Astrocyte of the cerebellum (primary cell): ENCODE measurements at regions not wholly inside any gene's neighbourhood (a gene's known extent, or its start where the extent isn't known, plus 50 kb on each side); places are given as distances from the start of the nearest gene placed in this dataset.

Source experiments
- DNase-seq: peaks from one replicate; pipeline ENCODE4 v3.0.0-alpha.2; 2011; ENCODE audit warnings: low read depth
- H3K4me3 ChIP-seq: 2 replicates; pipeline ENCODE4 v1.5.1; 2011; ENCODE audit warnings: mild to moderate bottlenecking, low read depth, low read length, moderate library complexity
- CTCF ChIP-seq: IDR thresholded peaks from 2 replicates; pipeline ENCODE4 v1.5.1; 2012; ENCODE audit warnings: low read length, low read depth, moderate library complexity, mild to moderate bottlenecking; ENCODE audit errors: missing control alignments
- in situ Hi-C: cut with HindIII; loops from 2 replicates; pipeline ENCODE4 v1.10.0; 2017; ENCODE audit warnings: low sequenced_read_pairs

DNA sequence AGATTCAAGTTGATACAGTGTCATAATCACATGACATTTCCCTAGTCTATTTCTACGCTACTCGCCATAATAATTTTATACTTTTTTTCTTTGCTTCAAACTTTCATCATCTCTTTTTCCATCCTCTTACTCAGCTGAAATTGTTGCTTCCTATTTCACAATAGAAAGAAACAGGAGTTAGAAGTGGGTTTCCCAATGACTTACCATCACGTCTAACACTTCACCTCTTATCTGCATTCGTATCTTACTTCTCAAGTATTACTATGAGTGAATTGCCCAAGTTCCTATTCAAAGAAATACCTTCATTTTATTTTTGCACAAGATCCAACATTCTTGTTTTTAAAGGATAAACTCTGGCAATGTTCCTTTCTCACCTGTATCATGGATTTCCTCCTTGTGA is 1539.9 kb downstream of the SI start:
- no peak for TF ChIP-seq CTCF
- H3K4me3 ChIP-seq = no peak overlapping the region
- no peak for DNase-seq
- in situ Hi-C loops = no loop called here

- in situ Hi-C loops = no loop called here
- TF ChIP-seq CTCF = no peak
- DNase-seq = no peak
- H3K4me3 ChIP-seq = no peak overlapping the region
These were observed 1544.9 kb downstream of the SI start for GRCh38 chr3:163533381-163533780.

GRCh38 chr3:163523375-163523774 is 1554.9 kb downstream of the SI start:
- in situ Hi-C loops = no loop called here

GRCh38 chr3:163521261-163521660 is 1557.0 kb downstream of the SI start:
- H3K4me3 ChIP-seq = no peak overlapping the region
- no peak for TF ChIP-seq CTCF
- in situ Hi-C loops = no loop called here
- DNase-seq = no peak

More at GRCh38 chr3:163523375-163523774, 1554.9 kb downstream of the SI start:
- DNase-seq = no peak
- H3K4me3 ChIP-seq = no peak overlapping the region
- no peak for TF ChIP-seq CTCF

DNA sequence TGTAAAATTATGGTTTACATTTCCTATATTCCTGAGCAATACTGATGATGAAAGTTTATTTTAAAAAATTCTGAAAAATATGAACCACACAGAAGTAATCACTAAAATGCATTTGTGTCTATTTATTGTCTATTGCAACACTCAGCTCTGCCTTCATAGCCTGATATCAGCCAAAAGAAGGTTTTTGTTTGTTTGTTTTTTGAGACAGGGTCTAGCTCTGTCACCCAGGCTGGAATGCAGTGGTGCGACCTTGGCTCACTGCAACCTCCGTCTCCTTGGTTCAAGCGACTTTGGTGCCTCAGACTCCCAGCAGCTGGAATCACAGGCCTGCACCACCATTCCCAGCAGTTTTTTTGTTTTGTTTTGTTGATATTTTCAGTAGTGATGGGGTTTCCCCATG is 1560.2 kb downstream of the SI start:
- no peak overlapping the region for H3K4me3 ChIP-seq
- TF ChIP-seq CTCF = no peak
- DNase-seq = no peak
- in situ Hi-C loops = no loop called here

GRCh38 chr3:163513149-163513657 is 1565.1 kb downstream of the SI start:
- TF ChIP-seq CTCF = no peak
- in situ Hi-C loops = no loop called here
- DNase-seq = no peak
- no peak overlapping the region for H3K4me3 ChIP-seq

- no peak for DNase-seq
- no peak overlapping the region for H3K4me3 ChIP-seq
- in situ Hi-C loops = no loop called here
- TF ChIP-seq CTCF = no peak
These were observed 1570.1 kb downstream of the SI start for GRCh38 chr3:163508206-163508605.
